Lung (tissue), 11 donors: ENCODE measurements at regions not wholly inside any gene's neighbourhood (a gene's known extent, or its start where the extent isn't known, plus 50 kb on each side); places are given as distances from the start of the nearest gene placed in this dataset.

Experiments used
- ATAC-seq: fragments of 200-7000 bp; cut with Tn5 transposase; one replicate; pipeline ENCODE4 v1.9.1; 2020; ENCODE audit warnings: moderate number of reproducible peaks; ENCODE audit not compliant: insufficient read depth, low FRiP score
- DNase-seq, 3 donors: peaks; one replicate each; pipeline ENCODE4 v3.0.0-alpha.2; 2013 to 2017
- H3K27ac ChIP-seq, 2 donors: one replicate each; pipeline ENCODE4 v1.5.1; 2013; ENCODE audit warnings: mild to moderate bottlenecking in 2 of 2, moderate library complexity in 2 of 2, control low read depth in 1 of 2, inconsistent platforms in 1 of 2, low read depth in 1 of 2, low read length in 1 of 2
- H3K27me3 ChIP-seq, 3 donors: one replicate each; pipeline ENCODE4 v1.5.1; 2013; ENCODE audit warnings: low read length in 2 of 3; ENCODE audit not compliant: control insufficient read depth in 3 of 3, insufficient read depth in 3 of 3
- H3K36me3 ChIP-seq, 4 donors: one replicate each; pipeline ENCODE4 v1.5.1; 2013; ENCODE audit warnings: low read length in 4 of 4, mild to moderate bottlenecking in 1 of 4, moderate library complexity in 1 of 4; ENCODE audit not compliant: control insufficient read depth in 4 of 4, insufficient read depth in 4 of 4
- H3K4me1 ChIP-seq, 5 donors: one replicate each; pipeline ENCODE4 v1.5.1; 2013; ENCODE audit warnings: low read length in 5 of 5, mild to moderate bottlenecking in 2 of 5, moderate library complexity in 1 of 5; ENCODE audit not compliant: control insufficient read depth in 5 of 5, insufficient read depth in 5 of 5
- H3K4me3 ChIP-seq: one replicate; pipeline ENCODE4 v1.5.1; 2013; ENCODE audit warnings: mild to moderate bottlenecking, control low read depth, moderate library complexity
- H3K9ac ChIP-seq, 2 donors: one replicate each; pipeline ENCODE4 v1.5.1; 2013; ENCODE audit warnings: low read length in 2 of 2, control low read depth in 1 of 2; ENCODE audit not compliant: insufficient read depth in 1 of 2
- H3K9me3 ChIP-seq, 4 donors: one replicate each; pipeline ENCODE4 v1.5.1; 2013; ENCODE audit warnings: low read length in 3 of 4, mild to moderate bottlenecking in 1 of 4, moderate library complexity in 1 of 4; ENCODE audit not compliant: control insufficient read depth in 4 of 4, insufficient read depth in 3 of 4
- CTCF ChIP-seq: IDR thresholded peaks from 2 replicates; pipeline ENCODE4 v1.5.1; 2012; ENCODE audit warnings: mild to moderate bottlenecking; ENCODE audit errors: control extremely low read depth, extremely low read depth
- WGBS, 2 donors: extraction: QIAGEN DNeasy Blood & Tissue Kit; methylation state at CpG; one replicate each; pipeline ENCODE4 v1.1.7; 2013; 5-methylcytosine and 5-hydroxymethylcytosine counted together
- donor health status: control.
- donor health status: control.
- donor health status: Bipolar disorder and iron deficiency.
- donor health status: healthy.
- donor health status: DM: yes; HTN: yes; CAD: no.

GRCh38 chr7:53641091-53641490, 605.7 kb downstream of the POM121L12 start:
- Histone ChIP-seq H3K4me1 (no peaks in the 10 kb centered on the region), H3K9me3 (peaks cover 0 to 3% (median 0%) of the 10 kb centered on the region in 4 donors), H3K27ac (no peak overlapping the region), H3K4me3 (no peak overlapping the region), H3K9ac (no peak overlapping the region), H3K36me3 (no peaks in the 10 kb centered on the region), H3K27me3 (no peaks in the 10 kb centered on the region)
- no peak for ATAC-seq
- no peak for DNase-seq
- TF ChIP-seq CTCF, result no peak

GRCh38 chr7:53642361-53642760, 606.9 kb downstream of the POM121L12 start:
- Histone ChIP-seq H3K4me3 (no peak overlapping the region), H3K36me3 (no peaks in the 10 kb centered on the region), H3K4me1 (no peaks in the 10 kb centered on the region), H3K9me3 (no peaks in the 10 kb centered on the region), H3K9ac (no peak overlapping the region), H3K27me3 (no peaks in the 10 kb centered on the region), H3K27ac (no peak overlapping the region)
- ATAC-seq (no peak), DNase-seq (no peak)
- 76% methylated on average over 4 of the region's 4 CpGs for WGBS, 2 donors
- no peak for TF ChIP-seq CTCF

- Histone ChIP-seq H3K9ac (no peak overlapping the region), H3K27me3 (no peaks in the 10 kb centered on the region), H3K27ac (no peak overlapping the region), H3K4me1 (no peaks in the 10 kb centered on the region), H3K4me3 (no peak overlapping the region), H3K36me3 (no peaks in the 10 kb centered on the region), H3K9me3 (no peaks in the 10 kb centered on the region)
- DNase-seq (no peak), ATAC-seq (no peak)
- 77 to 84% methylated on average over 2 of the region's 2 CpGs for WGBS, 2 donors
- TF ChIP-seq CTCF, result no peak
Measured at GRCh38 chr7:53642866-53643265, 607.4 kb downstream of the POM121L12 start.

- Histone ChIP-seq H3K36me3 (no peaks in the 10 kb centered on the region), H3K9me3 (peaks cover 0 to 3% (median 0%) of the 10 kb centered on the region in 4 donors), H3K4me3 (no peak overlapping the region), H3K4me1 (no peaks in the 10 kb centered on the region), H3K9ac (no peak overlapping the region), H3K27ac (no peak overlapping the region), H3K27me3 (no peaks in the 10 kb centered on the region)
- TF ChIP-seq CTCF, result no peak
- 71 to 85% methylated on average over 1 of the region's 1 CpG for WGBS, 2 donors
- no peak for ATAC-seq
- DNase-seq, result no peak
Measured at GRCh38 chr7:53656881-53657280, 621.4 kb downstream of the POM121L12 start.
